ENCODE measurements at regions not wholly inside any gene's neighbourhood (a gene's known extent, or its start where the extent isn't known, plus 50 kb on each side); places are given as distances from the start of the nearest gene placed in this dataset. TPM values are rescaled to one million over a fixed set of nuclear protein-coding genes. Genes with fewer than 3 reads are reported as not detected.
"Not testable (repeated sequence)": the region's sequence is repeated elsewhere in the genome, so short reads cannot be mapped to it uniquely, and the experiment has no call there.

DNA sequence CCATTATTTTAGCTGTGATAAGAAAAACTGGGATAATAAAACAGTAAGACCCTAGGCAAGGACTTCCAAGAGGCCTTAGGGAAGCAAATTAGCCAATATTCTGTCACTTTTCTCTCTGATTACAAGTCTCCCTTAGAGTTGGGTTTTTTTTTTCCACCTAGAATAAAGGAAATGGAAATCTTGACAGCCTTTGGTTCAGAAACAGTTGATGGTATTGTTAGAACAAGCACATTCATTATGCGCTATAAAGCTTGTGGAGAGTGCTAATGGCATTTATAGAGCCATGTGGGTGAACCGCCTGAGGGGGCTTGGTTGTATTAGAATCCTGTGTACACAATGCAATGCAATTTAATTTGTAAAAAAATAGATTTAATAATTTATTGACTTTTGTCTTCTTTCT lies 88.9 kb upstream of the OGFRL1 start:
- DNase-seq (ENCODE audit: low spot score) = no peak

DNA sequence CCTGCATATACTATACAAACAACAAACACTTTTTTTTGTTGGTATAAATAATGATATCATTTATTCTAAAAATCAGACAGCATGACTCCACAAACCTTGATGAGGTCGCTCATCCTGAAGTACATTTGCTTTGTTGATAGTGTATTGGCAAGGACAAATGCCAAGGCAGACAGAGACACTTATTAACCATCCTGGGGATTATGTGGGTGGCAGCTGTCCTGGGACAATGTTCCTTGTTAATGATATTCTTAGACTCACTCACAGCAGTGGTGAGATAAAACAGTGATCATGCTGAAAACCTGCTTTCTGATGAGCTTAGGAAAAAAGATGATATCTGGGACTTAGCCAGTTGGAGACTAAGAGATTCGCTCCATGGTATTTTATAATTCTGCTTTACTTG lies 85.4 kb upstream of the OGFRL1 start:
- no peak for DNase-seq (ENCODE audit: low spot score)

DNA sequence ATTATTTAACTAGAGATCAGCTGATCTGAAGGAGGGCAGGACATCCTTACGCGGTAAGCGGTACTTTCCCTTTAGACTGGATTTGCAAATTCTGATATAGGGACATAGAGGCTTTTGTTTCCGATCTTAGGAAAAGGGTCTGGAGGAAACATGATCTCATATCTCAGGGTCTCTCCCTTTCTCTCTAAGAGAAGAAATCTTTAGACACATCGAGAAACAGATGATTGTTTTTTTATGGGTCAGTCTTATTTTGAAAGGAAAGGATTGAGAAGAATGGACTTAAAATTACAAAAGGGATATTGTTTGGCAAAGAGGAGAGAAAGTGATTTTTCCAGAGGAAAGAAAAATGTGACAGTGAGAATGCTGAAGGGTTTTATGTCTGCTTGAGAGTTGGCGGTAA lies 83.9 kb upstream of the OGFRL1 start:
- no peak for DNase-seq (ENCODE audit: low spot score)

DNA sequence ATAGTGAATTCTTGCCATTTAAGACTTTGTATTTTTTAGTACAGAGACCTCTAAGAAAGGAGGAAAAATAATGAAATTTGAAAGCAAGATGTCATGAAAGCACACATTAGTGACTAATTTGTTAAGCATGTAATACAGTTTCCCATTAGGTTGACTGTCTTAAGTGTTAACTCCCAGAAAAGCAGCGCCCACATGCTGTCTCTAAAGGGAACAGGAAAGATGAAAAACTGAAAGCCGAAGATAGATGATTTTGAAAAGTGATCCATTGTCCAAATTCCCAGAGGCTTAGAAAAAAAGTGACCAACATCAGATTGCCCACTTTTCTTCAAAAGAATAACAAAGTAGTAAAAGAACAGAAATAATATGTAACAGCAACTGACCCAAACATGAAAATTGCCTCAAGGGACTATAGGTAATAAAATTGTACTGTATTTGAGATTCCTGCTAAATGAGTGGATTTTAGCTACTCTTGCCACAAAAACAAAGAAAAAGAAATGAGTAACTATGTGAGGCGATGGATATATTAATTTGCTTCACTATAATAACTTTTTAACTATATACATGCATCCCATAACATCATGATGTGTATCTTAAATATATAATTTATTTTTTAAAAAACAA lies 83.2 kb upstream of the OGFRL1 start:
- DNase-seq (ENCODE audit: low spot score) = no peak

DNA sequence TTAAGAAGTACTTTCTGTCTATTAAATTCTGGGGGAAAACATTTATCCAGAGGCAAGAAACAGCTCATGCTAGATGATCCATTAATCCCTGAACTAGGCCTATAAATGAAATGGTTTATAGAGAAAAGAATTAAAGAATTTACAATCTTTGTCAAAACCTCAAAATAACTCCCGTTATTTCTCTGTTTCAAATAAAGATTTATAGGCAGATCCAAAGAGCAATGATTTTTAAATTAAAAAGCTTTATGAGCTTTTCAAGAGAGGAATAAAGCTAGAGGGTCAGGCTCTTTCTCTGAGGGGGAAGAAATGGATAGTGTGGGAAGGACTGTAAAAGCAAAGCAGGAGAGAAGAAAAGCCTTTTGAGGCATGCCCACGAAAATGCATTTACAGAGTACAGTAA lies 82.5 kb upstream of the OGFRL1 start:
- no peak for DNase-seq (ENCODE audit: low spot score)

DNA sequence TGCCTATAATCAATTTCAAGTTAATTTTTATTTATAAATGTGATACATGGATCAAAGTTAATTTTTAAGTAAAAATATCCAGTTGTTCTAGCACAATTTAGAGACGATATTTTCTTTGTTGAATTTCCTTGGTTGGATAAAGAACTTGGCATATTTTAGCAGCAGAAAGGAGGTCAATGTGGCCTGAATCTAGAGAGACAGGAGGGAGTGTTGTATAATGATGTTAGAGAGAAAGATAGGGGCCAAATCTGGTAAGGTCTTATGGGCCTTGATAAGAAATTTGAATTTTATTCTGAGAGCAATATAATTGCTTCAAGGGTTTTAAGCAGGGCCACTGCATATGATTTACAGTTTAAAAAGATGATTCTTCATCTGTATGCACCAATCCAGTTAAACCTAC lies 79.4 kb upstream of the OGFRL1 start:
- no peak for DNase-seq (ENCODE audit: low spot score)

DNA sequence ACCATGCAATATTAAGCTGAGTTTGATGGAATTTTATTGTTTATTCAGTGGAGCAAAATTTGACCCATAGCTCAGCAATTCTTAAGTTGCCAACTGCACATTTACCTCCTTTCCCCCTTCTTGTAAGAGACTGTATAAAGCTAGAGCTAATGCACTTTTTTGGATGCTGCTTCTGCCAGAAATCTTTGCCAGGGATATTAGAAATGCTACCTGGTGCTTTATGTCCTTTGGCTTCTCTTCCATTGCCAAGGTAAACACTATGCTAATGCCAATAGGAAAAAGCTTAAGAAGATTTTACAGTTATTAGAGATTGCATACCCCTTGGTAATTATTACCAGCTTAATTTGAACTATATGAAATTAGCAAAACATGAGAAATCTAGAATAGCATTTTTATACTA lies 79.0 kb upstream of the OGFRL1 start:
- DNase-seq (ENCODE audit: low spot score) = no peak

DNA sequence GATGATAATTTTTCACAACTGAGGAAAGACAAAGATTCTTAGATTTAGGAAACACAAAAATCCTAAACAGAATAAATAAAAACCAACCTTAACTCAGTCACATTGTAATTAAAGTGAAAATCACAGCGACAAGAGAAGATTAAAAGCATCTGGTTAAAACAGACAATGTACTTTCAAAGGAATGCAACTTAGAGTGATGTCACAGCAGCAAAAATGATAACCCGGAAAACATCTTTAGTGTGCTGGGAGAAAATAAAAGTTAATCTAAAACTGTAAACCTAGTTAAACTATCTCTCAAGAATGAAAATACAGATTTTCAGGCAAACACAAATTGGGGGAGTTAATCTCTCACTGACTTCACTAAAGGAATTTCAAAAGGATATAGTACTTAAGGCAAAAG lies 76.8 kb upstream of the OGFRL1 start:
- DNase-seq (ENCODE audit: low spot score) = no peak

DNA sequence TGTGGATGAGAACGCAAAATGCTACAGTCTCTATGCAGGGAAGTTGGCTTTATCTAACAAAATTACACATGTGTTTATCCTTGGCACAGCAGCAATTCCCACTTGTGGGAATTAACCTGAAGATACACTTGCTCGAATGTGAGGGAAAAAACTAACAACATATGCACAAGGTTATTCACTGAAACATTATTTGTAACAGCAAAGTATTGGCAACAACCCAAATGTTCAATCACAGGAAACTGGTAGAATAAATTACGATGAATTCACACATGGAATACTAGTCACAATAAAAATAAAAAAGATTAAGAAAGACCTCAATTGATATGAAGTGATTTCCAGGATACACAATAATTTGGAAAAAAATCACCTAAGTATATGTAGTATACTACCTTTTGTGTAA lies 68.1 kb upstream of the OGFRL1 start:
- DNase-seq (ENCODE audit: low spot score) = no peak

DNA sequence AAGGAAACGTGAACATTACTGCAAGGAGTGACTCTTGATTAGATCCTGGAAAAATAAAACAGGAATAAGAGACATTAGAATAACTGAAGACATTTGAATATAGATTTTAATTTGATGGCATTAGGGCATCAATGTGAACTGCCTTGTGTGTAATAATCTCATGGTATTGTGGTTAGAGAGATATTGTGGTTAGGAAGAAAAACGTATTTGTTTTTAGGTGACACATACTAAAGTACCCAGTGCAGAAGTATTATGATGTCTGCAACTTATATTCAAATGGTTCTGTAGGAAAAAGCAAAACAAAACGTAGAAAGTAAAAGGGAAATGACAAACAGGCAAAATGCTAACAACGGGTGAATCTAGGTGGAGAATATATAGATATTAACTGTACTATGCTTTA lies 65.9 kb upstream of the OGFRL1 start:
- DNase-seq (ENCODE audit: low spot score) = no peak

DNA sequence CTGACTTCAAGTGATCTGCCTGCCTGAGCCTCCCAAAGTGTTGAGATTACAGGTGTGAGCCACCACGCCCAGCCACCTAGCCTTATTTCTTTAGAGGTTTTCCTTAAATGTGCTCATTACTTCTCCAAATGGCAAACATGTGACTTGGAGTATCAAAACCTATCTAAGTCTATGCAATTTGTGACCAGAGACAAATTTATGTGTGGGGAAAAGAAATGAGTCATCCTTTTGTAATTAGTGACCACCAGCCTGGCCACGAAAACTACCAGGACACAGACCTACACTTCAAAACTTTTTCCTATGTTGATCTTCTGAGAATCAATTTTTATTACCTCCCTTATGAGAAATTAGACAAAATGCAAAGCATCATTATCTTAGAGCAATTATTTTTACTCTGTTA lies 64.6 kb upstream of the OGFRL1 start:
- no peak for DNase-seq (ENCODE audit: low spot score)

DNA sequence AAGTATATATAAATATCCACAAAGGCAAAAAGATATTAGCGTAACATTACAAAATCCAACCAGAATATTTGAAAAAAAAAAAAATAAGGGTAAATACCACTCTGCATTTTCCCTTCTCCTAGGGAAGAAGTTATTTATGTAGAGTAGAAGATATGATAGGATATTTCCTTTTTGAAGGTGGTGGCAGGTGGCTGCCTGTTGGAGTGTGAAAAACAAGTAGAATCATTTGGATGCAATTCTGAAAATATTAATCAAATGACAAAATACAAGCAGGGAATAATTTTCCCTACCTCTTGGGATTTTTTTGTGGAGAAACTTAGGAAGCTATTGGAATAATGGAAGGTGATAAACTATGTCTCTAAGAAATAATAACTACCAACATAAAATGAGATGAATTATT lies 62.5 kb upstream of the OGFRL1 start:
- DNase-seq (ENCODE audit: low spot score) = no peak

DNA sequence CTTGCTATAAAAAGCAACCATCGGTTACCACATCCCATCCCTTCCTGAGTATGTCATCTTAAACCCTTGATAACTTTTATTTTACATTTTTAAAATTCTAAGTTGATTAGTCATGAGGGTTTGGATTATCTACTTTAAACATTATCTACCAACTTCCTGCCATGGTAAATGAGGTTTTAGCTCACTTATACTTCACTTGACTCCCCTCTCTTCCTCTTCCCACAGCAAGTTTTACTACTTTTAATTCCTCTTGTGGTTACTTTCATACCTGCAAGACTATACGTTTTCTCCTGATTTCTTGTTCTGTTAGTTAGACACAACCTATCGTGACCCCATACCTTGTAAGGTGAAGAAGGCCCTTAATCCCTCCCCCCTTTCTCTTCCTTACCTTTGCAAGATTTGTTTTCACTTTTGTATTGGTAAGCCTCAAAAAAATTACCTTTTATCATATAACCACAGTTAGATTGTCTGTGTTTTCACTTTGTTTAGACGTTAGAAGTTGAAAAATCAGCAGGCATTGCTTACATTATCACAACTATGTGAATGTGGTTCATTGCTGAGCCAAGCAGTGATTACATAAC lies 60.1 kb upstream of the OGFRL1 start:
- DNase-seq (ENCODE audit: low spot score) = no peak

DNA sequence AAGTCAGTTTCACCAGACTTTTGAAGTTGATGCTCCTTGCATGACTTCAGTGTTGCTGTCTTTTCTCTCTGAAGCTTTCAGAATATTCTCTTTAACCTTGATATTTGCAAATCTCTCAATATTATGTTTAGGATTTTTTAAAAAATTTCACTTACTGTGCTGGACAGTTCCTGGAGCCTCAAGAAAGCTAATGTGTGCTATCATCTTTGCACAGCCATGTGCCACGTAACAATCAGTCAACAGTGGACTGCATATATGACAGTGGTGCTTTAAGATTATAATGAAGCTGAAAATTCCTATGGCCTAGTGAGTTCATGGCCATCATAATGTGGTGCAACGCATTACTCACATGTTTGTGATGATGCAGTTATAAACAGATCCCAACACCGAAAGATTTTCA lies 59.1 kb upstream of the OGFRL1 start:
- no peak for DNase-seq (ENCODE audit: low spot score)

DNA sequence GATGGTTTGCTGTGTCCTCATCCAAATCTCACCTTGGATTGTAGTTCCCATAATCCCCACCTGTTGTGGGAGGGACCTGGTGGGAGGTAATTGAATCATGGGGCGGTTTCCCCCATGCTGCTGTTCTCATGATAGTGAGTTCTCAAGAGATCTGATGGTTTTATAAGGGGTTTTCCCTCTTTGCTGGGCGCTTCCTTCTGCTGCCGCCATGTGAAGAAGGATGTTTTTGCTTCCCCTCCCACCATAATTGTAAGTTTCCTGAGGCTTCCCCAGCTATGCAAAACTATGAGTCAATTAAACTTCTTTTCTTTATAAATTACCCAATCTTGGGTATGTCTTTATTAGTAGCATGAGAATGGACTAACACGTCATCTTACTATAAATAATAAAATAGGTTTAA lies 55.7 kb upstream of the OGFRL1 start:
- DNase-seq (ENCODE audit: low spot score) = not testable (repeated sequence)

DNA sequence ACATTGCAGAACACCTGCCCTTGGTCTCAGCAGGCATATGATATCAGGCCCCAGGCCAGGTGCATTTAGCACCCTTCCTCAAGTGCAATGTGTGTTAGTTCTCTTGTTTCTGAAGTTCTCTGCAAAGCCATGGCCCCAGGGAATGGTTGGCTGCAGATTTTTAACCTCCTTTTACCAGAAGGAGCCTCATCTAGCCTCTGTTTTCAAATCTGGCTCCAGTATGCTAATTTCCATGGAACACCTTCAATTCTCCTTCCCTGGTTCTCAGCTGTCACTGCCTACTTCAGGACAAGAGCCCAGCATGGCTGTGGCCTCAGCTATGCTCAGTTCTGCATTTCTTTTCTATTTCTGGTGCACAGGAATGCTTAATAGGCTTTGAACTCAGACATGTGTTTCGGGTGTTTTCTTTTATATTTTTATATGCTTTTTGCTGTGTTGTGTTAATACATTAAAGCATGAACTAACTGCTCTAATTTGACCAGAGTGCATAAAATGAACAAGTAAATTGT lies 51.6 kb upstream of the OGFRL1 start:
- DNase-seq (ENCODE audit: low spot score) = no peak

DNA sequence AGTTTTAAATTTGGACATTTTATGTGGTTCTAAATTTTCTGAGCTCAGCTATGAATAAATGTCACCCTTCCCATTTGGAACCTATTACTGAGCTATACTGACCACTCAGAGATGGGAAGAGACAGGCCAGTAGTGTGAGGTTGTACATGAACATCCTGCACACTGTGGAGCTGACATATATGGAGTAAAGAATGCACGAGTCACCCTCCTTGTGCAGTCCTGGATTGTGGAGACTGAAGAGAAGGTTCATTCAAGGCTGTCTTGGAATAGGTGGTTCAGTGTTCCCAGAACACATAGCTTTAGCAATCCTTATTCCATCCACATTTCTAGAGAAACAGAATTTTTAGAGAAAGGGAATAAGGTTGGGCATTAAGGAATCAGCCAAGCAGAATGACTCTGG lies 50.3 kb upstream of the OGFRL1 start:
- DNase-seq (ENCODE audit: low spot score) = no peak

Small RNA genes lying in the stretch of these regions (small RNA-seq; reads per million reads assigned to genes)
- gene RF00012 = 1.4 reads per million, percentile 50 among the genes with 10 or more reads in this experiment
- gene RNU6-411P = not detected

Data from HT-29 (cell line).